ENCODE measurements at regions not wholly inside any gene's neighbourhood (a gene's known extent, or its start where the extent isn't known, plus 50 kb on each side); places are given as distances from the start of the nearest gene placed in this dataset.

DNA sequence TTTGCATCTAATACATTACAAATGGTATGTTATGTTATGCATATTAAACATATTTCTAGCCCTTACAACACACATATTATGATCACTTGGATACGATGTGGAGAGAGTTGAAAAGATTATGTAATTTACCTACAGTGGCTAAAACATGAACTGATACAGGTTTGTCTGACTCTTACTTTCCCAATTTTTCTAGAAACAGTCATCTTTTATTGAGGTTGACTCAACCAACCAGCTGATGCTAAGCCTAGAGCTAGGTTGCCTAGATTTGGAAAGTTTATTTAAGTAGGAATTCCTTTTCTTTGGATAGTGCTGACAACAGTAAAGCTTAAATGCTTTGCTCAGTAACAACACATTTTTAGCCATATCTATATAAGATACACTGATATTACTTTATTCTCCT lies 1215.1 kb downstream of the ADGRL3 start:
- BruUV-seq (replicated peaks): no TSS peak
- Histone ChIP-seq H3K27ac (ENCODE audit: low read depth, low read length, poor library complexity, severe bottlenecking) (no peak overlapping the region), H2AFZ (ENCODE audit: low read length) (no peak overlapping the region), H3K36me3 (ENCODE audit: insufficient read depth, low read length) (no peaks in the 10 kb centered on the region), H3K4me3 (ENCODE audit: low read depth, low read length, poor library complexity, severe bottlenecking) (no peak overlapping the region), H3K9me3 (ENCODE audit: low read length) (no peaks in the 10 kb centered on the region), H3K9me2 (ENCODE audit: insufficient read depth, low read length) (no peaks in the 10 kb centered on the region), H4K20me1 (ENCODE audit: insufficient read depth, low read length) (no peaks in the 10 kb centered on the region), H3K79me2 (ENCODE audit: insufficient read depth, low read depth, low read length) (no peaks in the 10 kb centered on the region), H3K4me2 (ENCODE audit: low read length) (no peak overlapping the region), H3K4me1 (ENCODE audit: insufficient read depth, low read length, poor library complexity, severe bottlenecking) (no peaks in the 10 kb centered on the region)
- intact Hi-C loops (cut with micrococcal nuclease; ENCODE audit: unreplicated experiment): no loop called here
- POLR2A ChIA-PET: interaction anchor here (1.0 kb wide), 1 partner anchor 24 kb away, joined by 3 read pairs; no protein-coding TSS in a partner anchor
- TF ChIP-seq CTCF (conservative IDR thresholded peaks at IDR 0.05; ENCODE audit: low read length) (no peak), EZH2phosphoT487 (IDR thresholded peaks at IDR 0.05; ENCODE audit: borderline replicate concordance, low read depth, low read length) (no peak)
- DNase-seq (ENCODE audit: low spot score): no peak
- CTCF ChIA-PET (ENCODE audit: unreplicated experiment): no interaction called here

GRCh38 chr4:62414563-62414962 lies 1214.4 kb downstream of the ADGRL3 start:
- Histone ChIP-seq H3K4me2 (ENCODE audit: low read length) (no peak overlapping the region), H3K36me3 (ENCODE audit: insufficient read depth, low read length) (no peaks in the 10 kb centered on the region), H3K9me3 (ENCODE audit: low read length) (no peaks in the 10 kb centered on the region), H3K4me3 (ENCODE audit: low read depth, low read length, poor library complexity, severe bottlenecking) (no peak overlapping the region), H3K4me1 (ENCODE audit: insufficient read depth, low read length, poor library complexity, severe bottlenecking) (no peaks in the 10 kb centered on the region), H3K79me2 (ENCODE audit: insufficient read depth, low read depth, low read length) (no peaks in the 10 kb centered on the region), H4K20me1 (ENCODE audit: insufficient read depth, low read length) (no peaks in the 10 kb centered on the region), H3K27ac (ENCODE audit: low read depth, low read length, poor library complexity, severe bottlenecking) (no peak overlapping the region), H2AFZ (ENCODE audit: low read length) (no peak overlapping the region), H3K9me2 (ENCODE audit: insufficient read depth, low read length) (no peaks in the 10 kb centered on the region)
- BruUV-seq (replicated peaks): no TSS peak
- TF ChIP-seq CTCF (conservative IDR thresholded peaks at IDR 0.05; ENCODE audit: low read length) (no peak), EZH2phosphoT487 (IDR thresholded peaks at IDR 0.05; ENCODE audit: borderline replicate concordance, low read depth, low read length) (no peak)
- POLR2A ChIA-PET: interaction anchor here (1.0 kb wide), 1 partner anchor 23 kb away, joined by 3 read pairs; no protein-coding TSS in a partner anchor
- intact Hi-C loops (cut with micrococcal nuclease; ENCODE audit: unreplicated experiment): no loop called here
- no peak for DNase-seq (ENCODE audit: low spot score)
- CTCF ChIA-PET (ENCODE audit: unreplicated experiment): no interaction called here

DNA sequence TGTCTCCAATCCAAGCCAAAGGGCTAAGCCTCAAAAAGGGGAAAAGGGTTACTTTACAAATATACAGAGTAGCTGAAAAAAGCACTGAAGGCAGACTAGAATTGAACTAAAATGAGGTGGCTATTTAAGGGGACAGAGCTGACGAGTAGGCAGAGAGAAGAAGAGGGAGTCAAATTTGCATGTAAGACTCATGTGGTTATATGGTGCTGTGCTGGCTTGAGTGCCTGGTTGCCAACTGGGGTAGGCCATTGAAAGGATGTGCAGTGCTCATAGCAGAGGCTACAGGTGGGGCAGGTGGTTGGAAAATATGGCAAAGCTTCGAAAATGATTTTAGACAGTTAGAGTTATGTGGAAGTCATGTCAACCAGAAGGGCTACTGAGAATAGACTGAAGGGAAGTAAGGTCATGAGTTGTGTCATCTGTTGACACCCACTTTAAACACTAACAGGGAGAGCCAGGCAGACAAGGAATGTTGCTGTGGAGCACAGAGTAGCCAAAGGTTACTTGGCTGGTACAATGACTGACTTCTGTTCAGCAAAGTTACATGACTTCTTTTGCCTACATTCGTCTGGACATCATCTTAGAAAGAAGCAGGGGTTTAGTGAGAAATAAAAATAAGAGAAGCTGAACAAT lies 1210.4 kb downstream of the ADGRL3 start:
- intact Hi-C loops (cut with micrococcal nuclease; ENCODE audit: unreplicated experiment): no loop called here

More for the DNA sequence above, 1210.4 kb downstream of the ADGRL3 start:
- Histone ChIP-seq H3K4me2 (ENCODE audit: low read length) (no peak overlapping the region), H3K79me2 (ENCODE audit: insufficient read depth, low read depth, low read length) (no peaks in the 10 kb centered on the region), H3K4me1 (ENCODE audit: insufficient read depth, low read length, poor library complexity, severe bottlenecking) (no peaks in the 10 kb centered on the region), H3K9me3 (ENCODE audit: low read length) (no peaks in the 10 kb centered on the region), H3K36me3 (ENCODE audit: insufficient read depth, low read length) (no peaks in the 10 kb centered on the region), H3K27ac (ENCODE audit: low read depth, low read length, poor library complexity, severe bottlenecking) (no peak overlapping the region), H3K4me3 (ENCODE audit: low read depth, low read length, poor library complexity, severe bottlenecking) (no peak overlapping the region), H3K9me2 (ENCODE audit: insufficient read depth, low read length) (no peaks in the 10 kb centered on the region), H2AFZ (ENCODE audit: low read length) (no peak overlapping the region), H4K20me1 (ENCODE audit: insufficient read depth, low read length) (no peaks in the 10 kb centered on the region)
- CTCF ChIA-PET (ENCODE audit: unreplicated experiment): no interaction called here
- POLR2A ChIA-PET: no interaction called here
- no peak for DNase-seq (ENCODE audit: low spot score)
- TF ChIP-seq EZH2phosphoT487 (IDR thresholded peaks at IDR 0.05; ENCODE audit: borderline replicate concordance, low read depth, low read length): no peak
- no TSS peak for BruUV-seq (replicated peaks)

Data from OCI-LY7 (cell line).